HL-60 (cell line): ENCODE measurements at regions not wholly inside any gene's neighbourhood (a gene's known extent, or its start where the extent isn't known, plus 50 kb on each side); places are given as distances from the start of the nearest gene placed in this dataset.

Experiments
- DNase-seq, 2 experiments: peaks; one replicate each; pipeline ENCODE4 v3.0.0-alpha.2; 2010 to 2020; ENCODE audit warnings: low read depth in 1 of 2, low spot score in 1 of 2
- H3K27ac ChIP-seq: fragments of 250-450 bp; sonication (Bioruptor Pico); replicated peaks from 2 replicates; pipeline ENCODE4 v1.5.1; 2020; ENCODE audit warnings: mild to moderate bottlenecking, moderate library complexity
- H3K27me3 ChIP-seq: fragments of 250-450 bp; sonication (Bioruptor Pico); 2 replicates; pipeline ENCODE4 v1.5.1; 2021; ENCODE audit warnings: mild to moderate bottlenecking, moderate library complexity; ENCODE audit not compliant: insufficient read depth, poor library complexity, severe bottlenecking
- H3K4me3 ChIP-seq: replicated peaks from 2 replicates; pipeline ENCODE4 v1.5.1; 2011; ENCODE audit warnings: mild to moderate bottlenecking, control low read depth, low read length; ENCODE audit not compliant: insufficient read depth
- CTCF ChIP-seq: IDR thresholded peaks from one replicate; pipeline ENCODE4 v1.5.1; 2011; ENCODE audit warnings: low read length, control low read depth, inconsistent platforms; ENCODE audit not compliant: insufficient read depth
- GABPA ChIP-seq: IDR thresholded peaks from 2 replicates; pipeline ENCODE4 v1.6.1; 2012; ENCODE audit warnings: low read depth
- POLR2AphosphoS5 ChIP-seq: IDR thresholded peaks from 2 replicates; pipeline ENCODE4 v1.6.1; 2012; ENCODE audit warnings: low read depth
- SPI1 ChIP-seq: IDR thresholded peaks from 2 replicates; pipeline ENCODE4 v1.6.1; 2012; ENCODE audit warnings: low read depth, mild to moderate bottlenecking, borderline replicate concordance
- TF ChIP-seq, protein P1 (sequence below): IDR thresholded peaks from 2 replicates; pipeline ENCODE4 v1.6.1; 2012; ENCODE audit warnings: low read depth; ENCODE audit not compliant: insufficient replicate concordance

GRCh38 chr9:16356196-16356765 is 514.2 kb downstream of the BNC2 start:
- TF ChIP-seq, protein P1, sequence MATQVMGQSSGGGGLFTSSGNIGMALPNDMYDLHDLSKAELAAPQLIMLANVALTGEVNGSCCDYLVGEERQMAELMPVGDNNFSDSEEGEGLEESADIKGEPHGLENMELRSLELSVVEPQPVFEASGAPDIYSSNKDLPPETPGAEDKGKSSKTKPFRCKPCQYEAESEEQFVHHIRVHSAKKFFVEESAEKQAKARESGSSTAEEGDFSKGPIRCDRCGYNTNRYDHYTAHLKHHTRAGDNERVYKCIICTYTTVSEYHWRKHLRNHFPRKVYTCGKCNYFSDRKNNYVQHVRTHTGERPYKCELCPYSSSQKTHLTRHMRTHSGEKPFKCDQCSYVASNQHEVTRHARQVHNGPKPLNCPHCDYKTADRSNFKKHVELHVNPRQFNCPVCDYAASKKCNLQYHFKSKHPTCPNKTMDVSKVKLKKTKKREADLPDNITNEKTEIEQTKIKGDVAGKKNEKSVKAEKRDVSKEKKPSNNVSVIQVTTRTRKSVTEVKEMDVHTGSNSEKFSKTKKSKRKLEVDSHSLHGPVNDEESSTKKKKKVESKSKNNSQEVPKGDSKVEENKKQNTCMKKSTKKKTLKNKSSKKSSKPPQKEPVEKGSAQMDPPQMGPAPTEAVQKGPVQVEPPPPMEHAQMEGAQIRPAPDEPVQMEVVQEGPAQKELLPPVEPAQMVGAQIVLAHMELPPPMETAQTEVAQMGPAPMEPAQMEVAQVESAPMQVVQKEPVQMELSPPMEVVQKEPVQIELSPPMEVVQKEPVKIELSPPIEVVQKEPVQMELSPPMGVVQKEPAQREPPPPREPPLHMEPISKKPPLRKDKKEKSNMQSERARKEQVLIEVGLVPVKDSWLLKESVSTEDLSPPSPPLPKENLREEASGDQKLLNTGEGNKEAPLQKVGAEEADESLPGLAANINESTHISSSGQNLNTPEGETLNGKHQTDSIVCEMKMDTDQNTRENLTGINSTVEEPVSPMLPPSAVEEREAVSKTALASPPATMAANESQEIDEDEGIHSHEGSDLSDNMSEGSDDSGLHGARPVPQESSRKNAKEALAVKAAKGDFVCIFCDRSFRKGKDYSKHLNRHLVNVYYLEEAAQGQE = no peak
- no peak for TF ChIP-seq SPI1
- no peak for TF ChIP-seq GABPA
- TF ChIP-seq POLR2AphosphoS5 = no peak
- TF ChIP-seq CTCF = no peak
- H3K27me3 ChIP-seq = no peaks in the 10 kb centered on the region
- H3K4me3 ChIP-seq = no peak overlapping the region
- DNase-seq = no peak
- no peak overlapping the region for H3K27ac ChIP-seq

DNA sequence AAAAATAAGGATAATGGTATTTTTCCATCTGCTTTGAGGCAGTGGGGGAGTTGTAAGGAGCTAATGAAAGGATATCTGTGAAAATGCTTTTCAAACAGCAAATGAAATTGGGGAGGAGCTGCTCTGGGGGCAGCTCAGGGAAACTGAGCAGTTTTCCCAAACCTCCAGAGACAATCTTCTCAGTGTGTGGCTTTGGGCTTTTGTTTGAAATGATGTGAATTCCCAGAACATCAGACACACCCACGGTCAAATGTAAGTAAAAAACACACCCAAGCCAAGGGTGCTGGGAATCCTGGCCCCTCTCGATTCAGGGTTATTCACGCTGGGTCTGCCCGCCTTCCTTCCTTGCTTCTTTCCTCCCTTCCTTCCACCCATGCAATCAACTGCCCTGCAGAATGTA is 512.6 kb downstream of the BNC2 start:
- Histone ChIP-seq H3K27ac (no peak overlapping the region), H3K4me3 (no peak overlapping the region), H3K27me3 (no peaks in the 10 kb centered on the region)
- no peak for DNase-seq
- TF ChIP-seq CTCF = no peak
- TF ChIP-seq, protein P1 = no peak
- TF ChIP-seq GABPA = no peak

GRCh38 chr9:16358751-16359150 is 511.7 kb downstream of the BNC2 start:
- no peaks in the 10 kb centered on the region for H3K27me3 ChIP-seq
- no peak for DNase-seq
- TF ChIP-seq, protein P1 = no peak
- TF ChIP-seq CTCF (no peak), GABPA (no peak), SPI1 (no peak), POLR2AphosphoS5 (no peak)

More at GRCh38 chr9:16358751-16359150, 511.7 kb downstream of the BNC2 start:
- Histone ChIP-seq H3K27ac (no peak overlapping the region), H3K4me3 (no peak overlapping the region)
